ENCODE measurements at regions not wholly inside any gene's neighbourhood (a gene's known extent, or its start where the extent isn't known, plus 50 kb on each side); places are given as distances from the start of the nearest gene placed in this dataset.
A peak's percentile ranks its signal among the peaks of the same experiment; 100 is the strongest.
"Not testable (repeated sequence)": the region's sequence is repeated elsewhere in the genome, so short reads cannot be mapped to it uniquely, and the experiment has no call there.

- Histone ChIP-seq H3K36me3 (replicated peaks; ENCODE audit: insufficient read depth, low read depth) (no peaks in the 10 kb centered on the region), H3K79me2 (no peaks in the 10 kb centered on the region), H3K4me3 (no peak overlapping the region), H3K4me1 (ENCODE audit: insufficient read depth) (peaks cover 19% of the 10 kb centered on the region), H3K4me2 (no peak overlapping the region), H3K27me3 (no peaks in the 10 kb centered on the region), H4K20me1 (ENCODE audit: insufficient read depth, poor library complexity, severe bottlenecking) (no peaks in the 10 kb centered on the region), H3K9me3 (ENCODE audit: low read depth) (no peaks in the 10 kb centered on the region), H3K27ac (peak overlapping the region; percentile 62), H3K9me2 (replicated peaks; ENCODE audit: insufficient read depth) (no peaks in the 10 kb centered on the region), H2AFZ (no peak overlapping the region)
- 89% methylated on average over 6 of the region's 6 CpGs for WGBS (ENCODE audit: low lambda C conversion rate, missing lambda C conversion rate)
- TF ChIP-seq EZH2phosphoT487 (IDR thresholded peaks at IDR 0.05; ENCODE audit: low read depth, severe bottlenecking, unreplicated experiment) (no peak), CTCF (IDR thresholded peaks at IDR 0.05; ENCODE audit: poor library complexity) (no peak), EZH2 (IDR thresholded peaks at IDR 0.05; ENCODE audit: borderline replicate concordance) (no peak)
- DNase-seq (ENCODE audit: low spot score), result peak; percentile 35
These were observed 313.5 kb downstream of the FOXO1 start for GRCh38 chr13:40352802-40353562.

GRCh38 chr13:40355126-40355724, 311.2 kb downstream of the FOXO1 start:
- 80% methylated on average over 6 of the region's 6 CpGs for WGBS (ENCODE audit: low lambda C conversion rate, missing lambda C conversion rate)
- DNase-seq (ENCODE audit: low spot score), result peak; percentile 25
- H3K4me3 ChIP-seq, result no peak overlapping the region
- peaks cover 18% of the 10 kb centered on the region for H3K4me1 ChIP-seq (ENCODE audit: insufficient read depth)
- no peak overlapping the region for H2AFZ ChIP-seq
- no peak overlapping the region for H3K27ac ChIP-seq
- H3K79me2 ChIP-seq, result no peaks in the 10 kb centered on the region
- no peaks in the 10 kb centered on the region for H3K9me2 ChIP-seq (replicated peaks; ENCODE audit: insufficient read depth)
- H3K27me3 ChIP-seq, result no peaks in the 10 kb centered on the region
- H3K9me3 ChIP-seq (ENCODE audit: low read depth), result no peaks in the 10 kb centered on the region
- TF ChIP-seq EZH2 (IDR thresholded peaks at IDR 0.05; ENCODE audit: borderline replicate concordance) (no peak), EZH2phosphoT487 (IDR thresholded peaks at IDR 0.05; ENCODE audit: low read depth, severe bottlenecking, unreplicated experiment) (no peak), CTCF (IDR thresholded peaks at IDR 0.05; ENCODE audit: poor library complexity) (no peak)
- no peak overlapping the region for H3K4me2 ChIP-seq
- H3K36me3 ChIP-seq (replicated peaks; ENCODE audit: insufficient read depth, low read depth), result no peaks in the 10 kb centered on the region
- H4K20me1 ChIP-seq (ENCODE audit: insufficient read depth, poor library complexity, severe bottlenecking), result no peaks in the 10 kb centered on the region

- 91% methylated on average over 6 of the region's 6 CpGs for WGBS (ENCODE audit: low lambda C conversion rate, missing lambda C conversion rate)
- H3K4me2 ChIP-seq, result no peak overlapping the region
These were observed 310.4 kb downstream of the FOXO1 start for GRCh38 chr13:40356011-40356410.

GRCh38 chr13:40356458-40356857, 310.0 kb downstream of the FOXO1 start:
- H3K9me3 ChIP-seq (ENCODE audit: low read depth); H4K20me1 ChIP-seq (ENCODE audit: insufficient read depth, poor library complexity, severe bottlenecking); H2AFZ ChIP-seq; H3K27me3 ChIP-seq; H3K36me3 ChIP-seq (replicated peaks; ENCODE audit: insufficient read depth, low read depth); DNase-seq (ENCODE audit: low spot score); H3K79me2 ChIP-seq; H3K4me3 ChIP-seq; H3K27ac ChIP-seq; H3K9me2 ChIP-seq (replicated peaks; ENCODE audit: insufficient read depth): not testable (repeated sequence)
- WGBS (ENCODE audit: low lambda C conversion rate, missing lambda C conversion rate), result 42% methylated on average over 17 of the region's 22 CpGs
- H3K4me1 ChIP-seq (ENCODE audit: insufficient read depth), result peaks cover 11% of the 10 kb centered on the region
- H3K4me2 ChIP-seq, result peak overlapping the region; percentile 41

More at GRCh38 chr13:40356011-40356410, 310.4 kb downstream of the FOXO1 start:
- TF ChIP-seq EZH2 (IDR thresholded peaks at IDR 0.05; ENCODE audit: borderline replicate concordance) (no peak), CTCF (IDR thresholded peaks at IDR 0.05; ENCODE audit: poor library complexity) (no peak), EZH2phosphoT487 (IDR thresholded peaks at IDR 0.05; ENCODE audit: low read depth, severe bottlenecking, unreplicated experiment) (no peak)
- H3K9me2 ChIP-seq (replicated peaks; ENCODE audit: insufficient read depth), result no peaks in the 10 kb centered on the region
- H3K36me3 ChIP-seq (replicated peaks; ENCODE audit: insufficient read depth, low read depth), result no peaks in the 10 kb centered on the region
- no peaks in the 10 kb centered on the region for H3K27me3 ChIP-seq
- H3K4me3 ChIP-seq, result no peak overlapping the region
- DNase-seq (ENCODE audit: low spot score), result no peak
- no peak overlapping the region for H2AFZ ChIP-seq
- no peaks in the 10 kb centered on the region for H3K9me3 ChIP-seq (ENCODE audit: low read depth)
- no peaks in the 10 kb centered on the region for H4K20me1 ChIP-seq (ENCODE audit: insufficient read depth, poor library complexity, severe bottlenecking)
- H3K79me2 ChIP-seq, result no peaks in the 10 kb centered on the region
- H3K4me1 ChIP-seq (ENCODE audit: insufficient read depth), result peaks cover 12% of the 10 kb centered on the region
- no peak overlapping the region for H3K27ac ChIP-seq
